Right cardiac atrium (tissue), 5 donors: ENCODE measurements at regions not wholly inside any gene's neighbourhood (a gene's known extent, or its start where the extent isn't known, plus 50 kb on each side); places are given as distances from the start of the nearest gene placed in this dataset.
A peak's percentile ranks its signal among the peaks of the same experiment; 100 is the strongest.

Source experiments
- ATAC-seq, 2 donors: fragments of 200-7000 bp; cut with Tn5 transposase; one replicate each; pipeline versions ENCODE4 v1.8.0 to v1.9.1; 2020; ENCODE audit warnings: moderate library complexity in 2 of 2, mild to moderate bottlenecking in 1 of 2
- DNase-seq, 3 donors: peaks; one replicate each; pipeline ENCODE4 v3.0.0-alpha.2; 2020
- H3K27ac ChIP-seq: one replicate; pipeline ENCODE4 v1.5.1; 2013; ENCODE audit warnings: mild to moderate bottlenecking, low read length, control low read depth, moderate library complexity
- H3K27me3 ChIP-seq: one replicate; pipeline ENCODE4 v1.6.1; 2013; ENCODE audit not compliant: control insufficient read depth, insufficient read depth
- H3K4me1 ChIP-seq: one replicate; pipeline ENCODE4 v1.6.1; 2013; ENCODE audit warnings: low read length; ENCODE audit not compliant: control insufficient read depth, insufficient read depth
- H3K4me3 ChIP-seq: one replicate; pipeline ENCODE4 v1.5.1; 2013; ENCODE audit warnings: low read length, control low read depth
- H3K9me3 ChIP-seq: one replicate; pipeline ENCODE4 v1.6.1; 2013; ENCODE audit warnings: low read length; ENCODE audit not compliant: control insufficient read depth
- WGBS: extraction: QIAGEN DNeasy Blood & Tissue Kit; methylation state at CpG from one replicate; pipeline ENCODE4 v1.1.7; 2013; 5-methylcytosine and 5-hydroxymethylcytosine counted together
- intact Hi-C, 4 donors: fragments of 100-400 bp; cut with DNase I; formaldehyde crosslinking; loops; one replicate each; pipeline versions ENCODE4 v1.11.0 to v1.14.0; 2022 to 2023
- donor health status: healthy with polysubstance abuse.
- donor health status: DM: no; HTN: yes; CAD: no.
- donor health status: DM: no; HTN: no; CAD: no.
- donor health status: DM: no; HTN: yes; CAD: no; lungs with severe emphysema.
- donor health status: DM: yes; HTN: yes; CAD: no.

DNA sequence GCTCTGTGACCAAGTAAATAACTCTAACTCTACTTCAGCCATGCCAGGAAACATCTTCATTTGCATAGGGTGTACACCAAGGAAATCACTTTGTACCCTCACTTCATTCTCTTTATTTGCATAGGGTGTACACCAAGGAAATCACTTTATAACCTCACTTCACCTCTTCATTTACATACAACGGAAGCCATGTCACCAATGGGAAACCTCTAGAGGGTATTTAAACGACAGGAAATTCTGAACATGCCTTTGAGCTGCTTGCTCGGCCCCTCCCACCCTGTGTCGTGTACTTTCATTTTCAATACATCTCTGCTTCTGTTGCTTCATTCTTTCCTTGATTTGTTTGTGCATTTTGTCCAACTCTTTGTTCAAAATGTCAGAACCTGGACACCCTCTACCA is 848.1 kb upstream of the FRG1 start:
- Histone ChIP-seq H3K4me1 (no peaks in the 10 kb centered on the region), H3K27me3 (no peaks in the 10 kb centered on the region), H3K27ac (no peak overlapping the region), H3K9me3 (no peaks in the 10 kb centered on the region), H3K4me3 (no peak overlapping the region)
- DNase-seq (no peak), ATAC-seq (no peak)
- intact Hi-C loops = no loop called here
- WGBS = 43% methylated on average over 4 of the region's 4 CpGs

DNA sequence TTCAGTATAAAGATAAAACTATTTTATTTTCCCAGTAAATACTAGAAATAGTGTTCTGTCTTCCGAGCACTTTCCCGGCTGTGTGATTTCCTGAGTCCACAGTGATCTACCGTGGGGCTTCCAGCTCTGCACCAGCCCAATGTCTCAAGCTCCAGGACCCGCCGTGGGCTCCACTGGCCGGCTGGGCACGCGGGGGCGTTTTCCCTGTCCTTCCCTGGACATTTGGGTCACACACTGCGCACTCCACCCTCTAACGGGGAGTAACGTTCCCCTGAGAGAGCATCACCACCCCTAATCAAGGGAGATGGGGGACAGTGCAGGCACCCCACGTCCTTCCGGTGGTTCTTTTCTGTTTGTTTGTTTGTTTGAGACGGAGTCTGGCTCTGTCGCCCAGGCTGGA is 844.6 kb upstream of the FRG1 start:
- Histone ChIP-seq H3K27ac (no peak overlapping the region), H3K9me3 (no peaks in the 10 kb centered on the region), H3K4me3 (no peak overlapping the region), H3K4me1 (no peaks in the 10 kb centered on the region), H3K27me3 (no peaks in the 10 kb centered on the region)
- ATAC-seq = no peak
- no peak for DNase-seq
- 92% methylated on average over 16 of the region's 16 CpGs for WGBS
- intact Hi-C loops = no loop called here

DNA sequence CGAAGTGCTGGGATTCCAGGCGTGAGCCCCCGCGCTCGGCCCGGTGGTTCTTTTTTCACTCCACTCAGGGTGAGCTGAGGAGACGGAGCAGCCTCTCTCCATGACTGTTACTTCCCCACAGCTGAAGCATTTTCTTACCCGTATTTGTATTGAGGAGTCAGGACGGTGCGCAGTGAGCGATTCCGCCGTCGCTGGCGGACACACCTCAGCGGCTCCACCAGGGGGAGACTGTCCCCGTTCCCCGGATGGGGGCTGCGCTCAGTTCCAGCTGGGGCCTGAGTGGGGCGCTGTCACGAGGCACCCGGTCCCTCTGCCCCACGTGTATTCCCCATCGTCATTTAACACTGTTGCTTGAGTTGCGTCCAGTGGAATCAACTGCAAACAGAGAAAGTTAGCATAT is 844.0 kb upstream of the FRG1 start:
- DNase-seq = peak in 1 of 3 donors; percentile 12
- Histone ChIP-seq H3K27ac (no peak overlapping the region), H3K9me3 (no peaks in the 10 kb centered on the region), H3K4me3 (no peak overlapping the region), H3K27me3 (no peaks in the 10 kb centered on the region), H3K4me1 (no peaks in the 10 kb centered on the region)
- no peak for ATAC-seq
- intact Hi-C loops = no loop called here
- 94% methylated on average over 25 of the region's 25 CpGs for WGBS

DNA sequence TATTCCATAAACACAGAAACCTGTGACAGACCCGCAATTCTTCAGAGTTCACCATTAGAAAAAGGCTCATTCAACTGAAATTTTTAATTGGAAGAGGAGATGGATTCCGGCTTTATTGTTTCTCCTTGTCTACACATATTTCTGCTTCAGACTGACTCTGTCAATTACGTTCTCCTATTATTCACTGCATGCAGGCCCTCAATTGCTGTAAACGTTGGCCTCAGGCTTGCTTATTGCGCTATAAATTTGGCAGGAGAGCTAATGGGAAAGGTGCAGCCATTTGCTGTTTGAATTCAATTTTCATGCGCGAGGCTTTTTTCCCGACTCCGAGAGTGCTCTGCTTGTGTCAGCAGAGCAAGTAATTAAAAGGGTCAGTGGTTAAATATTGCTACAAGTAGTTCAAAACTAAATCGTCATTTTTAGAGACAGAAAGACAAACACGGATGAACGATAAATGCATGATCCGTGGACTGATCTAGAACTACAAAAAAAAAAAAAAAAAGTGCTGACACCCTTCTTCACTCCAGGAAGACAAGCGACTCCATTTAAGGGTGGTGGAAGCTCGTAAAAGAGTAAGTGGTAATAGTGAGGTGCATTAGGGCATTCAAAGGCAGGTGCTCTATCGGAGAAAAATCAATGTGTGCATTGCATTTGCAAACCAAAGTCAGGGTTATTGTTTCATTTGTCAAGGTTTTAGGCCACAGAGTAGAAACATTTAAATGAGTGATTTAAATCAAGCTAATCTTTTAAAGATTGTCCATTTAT is 841.6 kb upstream of the FRG1 start:
- Histone ChIP-seq H3K9me3 (no peaks in the 10 kb centered on the region), H3K4me3 (no peak overlapping the region), H3K27me3 (no peaks in the 10 kb centered on the region), H3K4me1 (no peaks in the 10 kb centered on the region), H3K27ac (no peak overlapping the region)
- no peak for ATAC-seq
- WGBS = 84% methylated on average over 16 of the region's 16 CpGs
- intact Hi-C loops = no loop called here
- DNase-seq = no peak

DNA sequence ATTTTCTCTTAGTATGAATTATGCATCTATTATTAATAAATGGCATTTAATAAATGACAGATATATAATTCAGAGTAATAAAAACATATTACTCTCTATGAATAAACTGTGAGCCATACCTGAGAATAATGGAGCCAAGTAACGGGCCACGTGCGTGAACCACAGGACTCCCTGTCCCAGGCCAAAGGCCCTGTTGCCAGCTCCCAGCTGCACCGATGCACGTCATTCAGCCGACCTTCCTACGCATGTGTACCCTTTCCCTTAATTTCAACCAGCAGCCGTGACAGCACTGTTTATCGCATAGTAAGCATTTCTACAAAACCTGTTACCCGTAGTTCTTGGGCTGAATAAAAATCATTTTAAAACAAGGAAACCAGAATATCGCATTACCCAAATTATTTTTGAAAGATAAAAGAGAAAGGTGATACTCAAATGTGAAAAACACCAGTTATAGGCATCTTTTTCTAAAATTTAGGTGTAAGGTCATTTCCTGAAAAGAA is 827.2 kb upstream of the FRG1 start:
- intact Hi-C loops = no loop called here
- Histone ChIP-seq H3K4me1 (no peaks in the 10 kb centered on the region), H3K27ac (no peak overlapping the region), H3K9me3 (no peaks in the 10 kb centered on the region), H3K4me3 (no peak overlapping the region), H3K27me3 (no peaks in the 10 kb centered on the region)
- ATAC-seq = no peak
- no peak for DNase-seq
- 91% methylated on average over 11 of the region's 11 CpGs for WGBS

DNA sequence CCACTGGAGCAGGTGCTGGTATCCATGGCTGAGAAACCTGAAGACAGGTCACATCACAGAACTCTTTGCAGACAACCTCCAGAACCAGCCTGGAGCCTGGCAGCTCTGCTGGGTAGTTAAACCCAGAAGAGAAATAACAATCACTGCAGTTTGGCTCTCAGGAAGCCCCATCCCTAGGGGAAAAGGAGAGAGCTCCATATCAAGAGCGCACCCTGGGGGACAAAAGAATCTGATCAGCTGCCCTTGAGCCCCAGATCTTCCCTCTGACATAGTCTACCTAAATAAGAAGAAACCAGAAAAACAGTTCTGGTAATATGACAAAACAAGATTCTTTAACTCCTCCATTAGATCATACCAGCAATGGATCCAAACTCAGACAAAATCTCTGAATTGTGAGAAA is 823.2 kb upstream of the FRG1 start:
- H3K9me3 ChIP-seq = no peaks in the 10 kb centered on the region
- H3K4me1 ChIP-seq = no peaks in the 10 kb centered on the region
- H3K27ac ChIP-seq = no peak overlapping the region
- H3K4me3 ChIP-seq = no peak overlapping the region
- no peaks in the 10 kb centered on the region for H3K27me3 ChIP-seq
- ATAC-seq (no peak), DNase-seq (no peak)
- WGBS = 92% methylated on average over 1 of the region's 1 CpG
- intact Hi-C loops = no loop called here

DNA sequence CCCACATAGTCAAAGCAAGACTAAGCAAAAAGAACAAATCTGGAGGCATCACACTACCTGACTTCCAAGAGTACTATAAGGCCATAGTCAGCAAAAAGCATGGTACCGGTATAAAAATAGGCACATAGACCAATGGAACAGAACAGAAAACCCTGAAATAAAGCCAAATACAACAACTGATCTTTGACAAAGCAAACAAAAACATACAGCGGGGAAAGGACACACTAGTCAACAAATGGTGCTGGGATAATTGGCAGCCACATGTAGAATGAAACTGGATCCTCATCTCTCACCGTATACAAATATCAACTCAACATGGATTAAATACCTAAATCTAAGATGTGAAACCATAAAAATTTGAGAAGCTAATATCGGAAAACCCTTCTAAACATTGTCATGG is 819.3 kb upstream of the FRG1 start:
- DNase-seq (no peak), ATAC-seq (no peak)
- Histone ChIP-seq H3K27me3 (no peaks in the 10 kb centered on the region), H3K4me1 (no peaks in the 10 kb centered on the region), H3K9me3 (no peaks in the 10 kb centered on the region), H3K4me3 (no peak overlapping the region), H3K27ac (no peak overlapping the region)
- 82% methylated on average over 4 of the region's 4 CpGs for WGBS
- intact Hi-C loops = no loop called here

DNA sequence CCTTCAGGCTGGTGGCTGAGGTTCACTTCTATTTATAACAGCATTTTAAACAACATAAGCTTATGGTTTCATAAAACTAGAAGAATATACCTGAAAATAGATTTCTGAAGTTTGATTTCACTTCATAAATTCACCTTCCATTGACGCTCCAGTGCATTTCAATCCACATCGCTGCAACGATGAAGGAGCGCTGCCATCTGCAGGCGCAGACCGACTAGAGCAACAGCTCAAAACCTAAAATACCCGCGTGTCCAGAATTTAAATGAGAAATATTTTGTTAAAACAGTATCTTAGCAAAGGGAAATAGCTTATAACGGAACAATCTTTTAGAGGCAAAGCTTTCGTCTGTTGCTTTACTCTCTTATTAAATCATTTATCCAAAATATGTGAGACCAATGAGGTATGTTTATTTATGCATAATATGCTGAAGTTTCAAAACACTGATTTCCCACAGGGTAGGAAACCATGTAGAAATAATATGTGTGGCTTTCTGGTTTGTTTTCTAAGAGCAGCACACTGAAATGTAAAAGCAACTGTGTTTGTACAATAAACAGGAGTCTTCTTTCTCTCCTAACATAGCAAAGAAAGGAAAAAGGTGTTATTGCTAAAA is 816.4 kb upstream of the FRG1 start:
- Histone ChIP-seq H3K27me3 (no peaks in the 10 kb centered on the region), H3K4me3 (no peak overlapping the region), H3K9me3 (no peaks in the 10 kb centered on the region), H3K4me1 (no peaks in the 10 kb centered on the region), H3K27ac (no peak overlapping the region)
- no peak for ATAC-seq
- intact Hi-C loops = no loop called here
- peak in 1 of 3 donors; percentile 17 for DNase-seq
- WGBS = 33% methylated on average over 10 of the region's 10 CpGs

DNA sequence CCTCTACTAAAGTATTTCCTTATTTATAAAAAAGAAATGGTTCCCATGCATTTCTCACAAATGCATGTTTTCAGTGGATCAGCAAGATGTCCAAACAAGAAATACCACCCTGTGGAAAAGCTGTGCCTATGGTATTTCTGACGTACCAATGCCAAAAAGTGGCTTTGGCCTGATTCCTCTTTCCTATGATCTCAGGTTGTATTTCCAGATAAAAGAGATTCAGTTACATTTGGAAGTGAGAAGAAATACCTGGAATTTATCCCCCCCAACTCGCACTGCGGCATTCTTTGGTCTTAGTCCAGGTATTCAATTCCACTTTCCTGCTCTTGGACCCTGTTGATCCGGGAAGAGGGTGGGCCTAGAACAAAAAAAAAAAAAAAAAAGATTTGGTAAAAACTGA is 815.9 kb upstream of the FRG1 start:
- no peak overlapping the region for H3K4me3 ChIP-seq
- no peaks in the 10 kb centered on the region for H3K9me3 ChIP-seq
- intact Hi-C loops = no loop called here
- ATAC-seq = no peak
- no peak for DNase-seq
- no peaks in the 10 kb centered on the region for H3K4me1 ChIP-seq
- WGBS = 73% methylated on average over 4 of the region's 4 CpGs
- no peak overlapping the region for H3K27ac ChIP-seq
- H3K27me3 ChIP-seq = no peaks in the 10 kb centered on the region

DNA sequence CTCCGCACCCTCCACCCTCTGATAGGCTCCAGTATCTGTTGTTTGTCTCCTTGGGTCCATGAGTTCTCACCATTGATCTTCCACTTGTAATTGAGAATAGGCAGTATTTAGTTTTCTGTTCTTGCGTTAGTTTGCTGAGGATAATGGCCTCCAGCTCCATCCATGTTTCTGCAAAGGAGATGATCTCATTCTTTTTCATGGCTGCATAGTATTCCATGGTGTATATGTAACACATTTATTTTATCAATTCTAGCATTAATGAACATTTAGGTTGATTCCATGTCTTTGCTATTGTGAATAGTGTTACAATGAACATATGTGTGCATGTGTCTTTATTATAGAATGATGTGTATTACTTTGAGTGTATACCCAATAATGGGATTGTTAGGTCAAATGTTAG is 814.6 kb upstream of the FRG1 start:
- no peak overlapping the region for H3K27ac ChIP-seq
- no peak overlapping the region for H3K4me3 ChIP-seq
- no peaks in the 10 kb centered on the region for H3K9me3 ChIP-seq
- DNase-seq = no peak
- no peaks in the 10 kb centered on the region for H3K27me3 ChIP-seq
- intact Hi-C loops = no loop called here
- no peaks in the 10 kb centered on the region for H3K4me1 ChIP-seq
- no peak for ATAC-seq
- WGBS = 48% methylated on average over 2 of the region's 2 CpGs

DNA sequence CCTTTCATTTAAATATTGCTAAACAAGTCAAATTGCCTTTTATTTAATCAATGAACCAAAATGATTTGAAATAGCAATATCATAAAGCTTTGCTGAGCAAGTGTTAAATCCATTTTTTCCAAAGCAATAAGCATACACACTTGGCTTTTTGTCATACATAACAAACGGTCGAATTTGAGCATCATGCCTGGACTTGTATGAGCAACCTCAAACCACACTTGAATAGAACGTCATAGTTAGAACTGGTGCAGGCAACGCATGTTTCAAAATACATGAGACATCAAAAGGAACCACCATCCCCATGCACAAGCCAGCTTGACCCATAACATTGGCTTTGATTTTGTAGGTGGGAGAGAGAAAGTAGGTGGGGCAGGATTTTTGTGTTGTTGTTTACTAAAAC is 812.3 kb upstream of the FRG1 start:
- DNase-seq (no peak), ATAC-seq (no peak)
- H3K27ac ChIP-seq = no peak overlapping the region
- H3K27me3 ChIP-seq = no peaks in the 10 kb centered on the region
- H3K9me3 ChIP-seq = no peaks in the 10 kb centered on the region
- no peaks in the 10 kb centered on the region for H3K4me1 ChIP-seq
- intact Hi-C loops = no loop called here
- no peak overlapping the region for H3K4me3 ChIP-seq
- WGBS = 80% methylated on average over 4 of the region's 4 CpGs
